ENCODE measurements at regions not wholly inside any gene's neighbourhood (a gene's known extent, or its start where the extent isn't known, plus 50 kb on each side); places are given as distances from the start of the nearest gene placed in this dataset.

DNA sequence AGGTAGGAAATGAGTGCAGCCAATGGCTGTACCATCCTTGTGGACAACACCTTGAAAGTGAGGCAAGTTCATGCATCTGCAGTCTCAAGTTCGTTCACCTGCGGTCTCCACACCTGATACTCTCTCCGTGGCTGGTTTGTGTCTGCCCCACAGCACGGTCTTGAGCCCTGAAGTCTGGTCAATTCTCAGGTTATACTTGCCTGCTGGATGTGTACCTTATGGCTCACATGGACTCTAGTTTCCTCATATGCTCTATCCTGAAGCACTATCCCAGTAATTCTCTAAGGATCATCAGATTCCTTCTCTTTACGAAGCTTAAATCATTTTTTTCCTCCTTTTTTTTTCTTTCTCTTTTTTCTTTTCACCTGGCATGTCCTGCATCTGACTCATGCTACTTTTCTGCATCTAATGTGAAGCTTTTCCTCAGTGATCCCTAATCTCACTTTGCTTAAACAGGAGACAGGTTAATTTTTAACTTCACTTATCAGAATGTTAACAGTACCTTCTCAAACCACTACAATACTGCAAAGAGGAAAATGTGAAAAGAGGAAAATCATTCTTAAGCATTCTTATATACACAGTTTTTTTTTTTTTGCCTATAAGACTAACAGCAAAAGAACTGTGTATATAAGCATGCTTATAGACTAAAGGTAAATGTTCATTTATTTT, 511.2 kb downstream of the SOX11 start:
- Mint-ChIP-seq H3K4me1 (ENCODE audit: low read depth, unreplicated experiment) (no peaks in the 10 kb centered on the region), H3K27me3 (ENCODE audit: unreplicated experiment) (peaks cover 2% of the 10 kb centered on the region), H3K4me3 (ENCODE audit: unreplicated experiment) (no peak overlapping the region), H3K36me3 (ENCODE audit: unreplicated experiment) (peaks cover 6% of the 10 kb centered on the region), H3K27ac (ENCODE audit: unreplicated experiment) (no peak overlapping the region), H3K9me3 (ENCODE audit: unreplicated experiment) (peaks cover 3% of the 10 kb centered on the region)
- no peak for DNase-seq
- TF ChIP-seq, protein P1, sequence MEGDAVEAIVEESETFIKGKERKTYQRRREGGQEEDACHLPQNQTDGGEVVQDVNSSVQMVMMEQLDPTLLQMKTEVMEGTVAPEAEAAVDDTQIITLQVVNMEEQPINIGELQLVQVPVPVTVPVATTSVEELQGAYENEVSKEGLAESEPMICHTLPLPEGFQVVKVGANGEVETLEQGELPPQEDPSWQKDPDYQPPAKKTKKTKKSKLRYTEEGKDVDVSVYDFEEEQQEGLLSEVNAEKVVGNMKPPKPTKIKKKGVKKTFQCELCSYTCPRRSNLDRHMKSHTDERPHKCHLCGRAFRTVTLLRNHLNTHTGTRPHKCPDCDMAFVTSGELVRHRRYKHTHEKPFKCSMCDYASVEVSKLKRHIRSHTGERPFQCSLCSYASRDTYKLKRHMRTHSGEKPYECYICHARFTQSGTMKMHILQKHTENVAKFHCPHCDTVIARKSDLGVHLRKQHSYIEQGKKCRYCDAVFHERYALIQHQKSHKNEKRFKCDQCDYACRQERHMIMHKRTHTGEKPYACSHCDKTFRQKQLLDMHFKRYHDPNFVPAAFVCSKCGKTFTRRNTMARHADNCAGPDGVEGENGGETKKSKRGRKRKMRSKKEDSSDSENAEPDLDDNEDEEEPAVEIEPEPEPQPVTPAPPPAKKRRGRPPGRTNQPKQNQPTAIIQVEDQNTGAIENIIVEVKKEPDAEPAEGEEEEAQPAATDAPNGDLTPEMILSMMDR (IDR thresholded peaks at IDR 0.05; ENCODE audit: partially characterized antibody, unreplicated experiment) = no peak

DNA sequence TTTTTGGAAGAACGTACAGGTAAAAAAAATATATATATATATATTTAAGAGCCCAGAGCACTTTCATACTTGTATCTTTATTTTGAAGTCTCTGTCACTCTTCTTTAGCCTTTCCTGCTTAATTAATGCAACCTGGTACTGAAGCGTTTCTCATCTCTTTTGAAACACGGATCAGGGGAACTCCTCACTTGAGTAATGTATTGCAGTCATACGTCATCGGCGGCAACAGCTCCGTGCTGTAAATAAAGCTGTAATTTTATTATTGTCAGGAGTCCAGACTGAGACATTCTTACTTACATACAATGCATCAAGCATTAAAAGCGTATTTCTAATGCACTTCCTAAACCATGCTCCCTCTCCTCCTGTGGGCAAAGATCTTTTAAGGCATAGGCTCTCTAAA, 514.7 kb downstream of the SOX11 start:
- Mint-ChIP-seq H3K27ac (ENCODE audit: unreplicated experiment) (no peak overlapping the region), H3K27me3 (ENCODE audit: unreplicated experiment) (no peaks in the 10 kb centered on the region), H3K4me1 (ENCODE audit: low read depth, unreplicated experiment) (no peaks in the 10 kb centered on the region), H3K4me3 (ENCODE audit: unreplicated experiment) (no peak overlapping the region), H3K36me3 (ENCODE audit: unreplicated experiment) (no peaks in the 10 kb centered on the region), H3K9me3 (ENCODE audit: unreplicated experiment) (no peaks in the 10 kb centered on the region)
- DNase-seq = no peak
- TF ChIP-seq, protein P1 (IDR thresholded peaks at IDR 0.05; ENCODE audit: partially characterized antibody, unreplicated experiment) = no peak

DNA sequence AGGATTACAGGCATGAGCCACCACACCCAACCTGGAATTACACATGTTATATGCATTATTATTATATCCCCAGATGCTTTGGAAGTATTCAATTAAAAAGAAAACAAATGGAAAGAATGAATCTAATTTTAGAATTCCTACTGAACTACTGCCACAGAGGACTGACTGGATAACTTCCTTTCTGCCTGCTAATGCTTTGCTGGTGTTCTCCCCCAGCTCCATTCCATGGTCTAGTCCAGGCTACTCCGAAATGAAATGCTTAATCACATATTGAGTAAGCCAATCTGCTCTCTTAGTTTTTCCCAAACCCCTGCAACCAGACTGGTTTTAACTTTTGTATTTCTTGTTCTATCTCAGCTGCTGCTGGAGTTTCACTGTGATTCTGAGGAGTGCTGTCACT, 519.1 kb downstream of the SOX11 start:
- H3K27ac Mint-ChIP-seq (ENCODE audit: unreplicated experiment) = no peak overlapping the region
- H3K36me3 Mint-ChIP-seq (ENCODE audit: unreplicated experiment) = no peaks in the 10 kb centered on the region
- H3K4me1 Mint-ChIP-seq (ENCODE audit: low read depth, unreplicated experiment) = peaks cover 4% of the 10 kb centered on the region
- no peak for DNase-seq
- no peaks in the 10 kb centered on the region for H3K9me3 Mint-ChIP-seq (ENCODE audit: unreplicated experiment)
- TF ChIP-seq, protein P1 (IDR thresholded peaks at IDR 0.05; ENCODE audit: partially characterized antibody, unreplicated experiment) = no peak
- no peaks in the 10 kb centered on the region for H3K27me3 Mint-ChIP-seq (ENCODE audit: unreplicated experiment)
- H3K4me3 Mint-ChIP-seq (ENCODE audit: unreplicated experiment) = no peak overlapping the region

DNA sequence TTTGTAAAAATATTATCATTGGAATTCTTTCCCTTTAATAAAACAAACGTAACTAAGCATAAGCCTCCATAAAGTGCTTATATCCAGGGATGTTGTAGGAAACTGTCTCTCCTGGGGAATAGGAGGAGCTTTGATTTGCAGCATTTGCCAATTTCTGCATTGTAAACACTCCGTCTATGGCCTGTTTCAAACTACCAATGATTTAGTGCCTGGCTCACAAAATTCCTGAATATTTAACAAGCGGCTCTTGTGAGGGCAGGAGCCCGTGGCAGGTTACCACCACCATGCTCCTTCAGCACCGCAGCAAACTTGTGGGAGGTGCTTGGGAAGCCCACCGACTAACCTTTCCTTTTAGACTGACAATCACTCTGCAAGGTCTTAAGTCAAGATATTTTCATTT, 520.3 kb downstream of the SOX11 start:
- Mint-ChIP-seq H3K27me3 (ENCODE audit: unreplicated experiment) (no peaks in the 10 kb centered on the region), H3K36me3 (ENCODE audit: unreplicated experiment) (no peaks in the 10 kb centered on the region), H3K27ac (ENCODE audit: unreplicated experiment) (no peak overlapping the region), H3K4me3 (ENCODE audit: unreplicated experiment) (no peak overlapping the region), H3K4me1 (ENCODE audit: low read depth, unreplicated experiment) (peaks cover 4% of the 10 kb centered on the region), H3K9me3 (ENCODE audit: unreplicated experiment) (no peaks in the 10 kb centered on the region)
- no peak for DNase-seq
- TF ChIP-seq, protein P1 (IDR thresholded peaks at IDR 0.05; ENCODE audit: partially characterized antibody, unreplicated experiment) = no peak

DNA sequence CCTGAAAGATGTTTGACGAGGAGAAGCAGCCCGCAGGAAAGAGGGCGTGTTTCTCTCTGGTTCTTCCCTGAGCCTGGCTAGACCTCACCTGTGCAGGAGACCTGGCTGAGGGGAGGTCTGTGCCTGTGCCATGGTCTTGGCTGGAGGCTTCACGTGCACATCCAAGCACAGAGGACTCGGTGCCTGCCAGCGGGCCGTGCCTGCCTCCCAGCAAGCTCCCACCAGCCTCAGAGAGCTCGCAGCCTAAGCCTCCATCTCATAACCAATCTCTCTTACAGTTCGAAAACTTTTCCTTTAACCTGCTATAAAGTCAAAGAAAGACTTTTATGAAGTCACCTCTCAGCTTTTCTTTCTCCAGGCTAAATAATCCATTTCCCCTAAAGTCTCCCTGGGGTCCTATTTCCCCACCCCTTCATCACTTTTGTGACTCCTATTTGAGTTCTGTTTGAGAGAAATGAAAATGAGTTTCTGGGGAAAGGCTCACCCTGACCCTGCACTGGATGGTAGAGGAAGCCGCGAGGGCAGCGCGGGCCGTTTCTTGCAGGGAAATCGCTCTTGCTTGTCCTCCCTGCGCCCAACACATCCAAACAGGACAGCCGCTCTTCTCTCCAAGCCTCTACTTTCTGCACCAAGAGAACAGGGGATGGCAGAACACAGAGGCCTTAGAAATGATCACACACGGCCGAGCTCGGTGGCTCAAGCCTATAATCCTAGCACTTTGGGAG, 521.0 kb downstream of the SOX11 start:
- Mint-ChIP-seq H3K27me3 (ENCODE audit: unreplicated experiment) (no peaks in the 10 kb centered on the region), H3K27ac (ENCODE audit: unreplicated experiment) (no peak overlapping the region)
- TF ChIP-seq, protein P1 (IDR thresholded peaks at IDR 0.05; ENCODE audit: partially characterized antibody, unreplicated experiment) = no peak

More for the DNA sequence above, 521.0 kb downstream of the SOX11 start:
- no peak for DNase-seq
- no peaks in the 10 kb centered on the region for H3K36me3 Mint-ChIP-seq (ENCODE audit: unreplicated experiment)
- H3K4me3 Mint-ChIP-seq (ENCODE audit: unreplicated experiment) = no peak overlapping the region
- peaks cover 4% of the 10 kb centered on the region for H3K4me1 Mint-ChIP-seq (ENCODE audit: low read depth, unreplicated experiment)
- no peaks in the 10 kb centered on the region for H3K9me3 Mint-ChIP-seq (ENCODE audit: unreplicated experiment)

Data from glutamatergic neuron (in vitro differentiated cells).